Neural progenitor cell (in vitro differentiated cells): ENCODE measurements at regions not wholly inside any gene's neighbourhood (a gene's known extent, or its start where the extent isn't known, plus 50 kb on each side); places are given as distances from the start of the nearest gene placed in this dataset.

Experiments used
- CTCF ChIP-seq: fragments of 200-600 bp; sonication (generic); IDR thresholded peaks from 2 replicates; pipeline ENCODE4 v1.5.1; 2017; ENCODE audit warnings: antibody characterized with exemption, mild to moderate bottlenecking
- EZH2 ChIP-seq: fragments of 200-600 bp; sonication (generic); IDR thresholded peaks from 2 replicates; pipeline ENCODE4 v1.6.1; 2017; ENCODE audit warnings: antibody characterized with exemption, mild to moderate bottlenecking, moderate library complexity
- EZH2phosphoT487 ChIP-seq: fragments of 200-600 bp; sonication (generic); IDR thresholded peaks from 2 replicates; pipeline ENCODE4 v1.6.1; 2017; ENCODE audit warnings: antibody characterized with exemption

- no peak for TF ChIP-seq CTCF
- TF ChIP-seq EZH2: no peak
- no peak for TF ChIP-seq EZH2phosphoT487
Measured at GRCh38 chr9:108691614-108692013, 164.2 kb downstream of the ACTL7B start.
